Cardiac muscle cell (in vitro differentiated cells and primary cell): ENCODE measurements at regions not wholly inside any gene's neighbourhood (a gene's known extent, or its start where the extent isn't known, plus 50 kb on each side); places are given as distances from the start of the nearest gene placed in this dataset.

Source experiments
- DNase-seq, 2 donors: peaks; one replicate each; pipeline versions ENCODE4 v3.0.0 to v3.0.0-alpha.2; 2010 to 2017; ENCODE audit warnings: low read depth in 1 of 2, low spot score in 1 of 2
- H3K27ac ChIP-seq: fragments of 200-600 bp; sonication (generic); 2 replicates; pipeline ENCODE4 v1.5.1; 2016
- H3K27me3 ChIP-seq: fragments of 200-600 bp; sonication (generic); 2 replicates; pipeline ENCODE4 v1.6.0; 2016; ENCODE audit warnings: control low read depth
- H3K36me3 ChIP-seq: fragments of 200-600 bp; sonication (generic); 2 replicates; pipeline ENCODE4 v1.5.1; 2016; ENCODE audit warnings: control low read depth
- H3K4me1 ChIP-seq: fragments of 200-600 bp; sonication (generic); 2 replicates; pipeline ENCODE4 v1.8.1; 2017; ENCODE audit warnings: low read depth, mild to moderate bottlenecking, mixed run types
- H3K4me3 ChIP-seq: fragments of 200-600 bp; sonication (generic); 2 replicates; pipeline ENCODE4 v1.5.1; 2016; ENCODE audit warnings: mild to moderate bottlenecking
- H3K9me3 ChIP-seq: fragments of 200-600 bp; sonication (generic); 2 replicates; pipeline ENCODE4 v1.5.1; 2017; ENCODE audit warnings: low read depth, mild to moderate bottlenecking, control low read depth
- CTCF ChIP-seq: IDR thresholded peaks from 2 replicates; pipeline ENCODE4 v1.5.1; 2012; ENCODE audit warnings: low read depth, mild to moderate bottlenecking, low read length

GRCh38 chr5:2185646-2186471 is 303.1 kb upstream of the IRX4 start:
- H3K27me3 ChIP-seq, result no peaks in the 10 kb centered on the region

GRCh38 chr5:2184563-2185540 is 302.1 kb upstream of the IRX4 start:
- Histone ChIP-seq H3K36me3 (no peaks in the 10 kb centered on the region), H3K27me3 (no peaks in the 10 kb centered on the region), H3K4me3 (no peak overlapping the region), H3K4me1 (no peaks in the 10 kb centered on the region), H3K9me3 (no peaks in the 10 kb centered on the region), H3K27ac (no peak overlapping the region)
- TF ChIP-seq CTCF, result no peak
- no peak for DNase-seq

More at GRCh38 chr5:2185646-2186471, 303.1 kb upstream of the IRX4 start:
- no peaks in the 10 kb centered on the region for H3K9me3 ChIP-seq
- no peak for DNase-seq
- H3K27ac ChIP-seq, result no peak overlapping the region
- H3K36me3 ChIP-seq, result no peaks in the 10 kb centered on the region
- no peaks in the 10 kb centered on the region for H3K4me1 ChIP-seq
- TF ChIP-seq CTCF, result no peak
- H3K4me3 ChIP-seq, result no peak overlapping the region

DNA sequence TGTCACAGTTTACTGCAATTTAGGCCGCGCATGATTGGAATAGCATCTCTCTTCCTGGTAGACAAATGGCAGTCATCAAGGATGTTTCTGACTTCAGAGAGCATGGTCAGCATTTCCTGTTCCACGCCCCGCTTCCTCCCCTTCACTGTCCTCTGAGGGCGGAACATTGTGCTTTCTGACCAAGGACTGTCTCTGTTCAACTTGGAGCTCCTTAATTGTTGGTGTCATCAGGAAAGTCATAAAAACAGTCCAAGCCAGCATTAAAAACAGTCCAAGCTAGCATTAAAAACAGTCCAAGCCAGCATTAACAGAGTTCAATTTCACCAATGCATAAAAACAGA is 301.3 kb upstream of the IRX4 start:
- Histone ChIP-seq H3K27ac (no peak overlapping the region), H3K4me1 (no peaks in the 10 kb centered on the region), H3K4me3 (no peak overlapping the region), H3K9me3 (no peaks in the 10 kb centered on the region), H3K27me3 (no peaks in the 10 kb centered on the region), H3K36me3 (no peaks in the 10 kb centered on the region)
- no peak for TF ChIP-seq CTCF
- DNase-seq, result no peak

DNA sequence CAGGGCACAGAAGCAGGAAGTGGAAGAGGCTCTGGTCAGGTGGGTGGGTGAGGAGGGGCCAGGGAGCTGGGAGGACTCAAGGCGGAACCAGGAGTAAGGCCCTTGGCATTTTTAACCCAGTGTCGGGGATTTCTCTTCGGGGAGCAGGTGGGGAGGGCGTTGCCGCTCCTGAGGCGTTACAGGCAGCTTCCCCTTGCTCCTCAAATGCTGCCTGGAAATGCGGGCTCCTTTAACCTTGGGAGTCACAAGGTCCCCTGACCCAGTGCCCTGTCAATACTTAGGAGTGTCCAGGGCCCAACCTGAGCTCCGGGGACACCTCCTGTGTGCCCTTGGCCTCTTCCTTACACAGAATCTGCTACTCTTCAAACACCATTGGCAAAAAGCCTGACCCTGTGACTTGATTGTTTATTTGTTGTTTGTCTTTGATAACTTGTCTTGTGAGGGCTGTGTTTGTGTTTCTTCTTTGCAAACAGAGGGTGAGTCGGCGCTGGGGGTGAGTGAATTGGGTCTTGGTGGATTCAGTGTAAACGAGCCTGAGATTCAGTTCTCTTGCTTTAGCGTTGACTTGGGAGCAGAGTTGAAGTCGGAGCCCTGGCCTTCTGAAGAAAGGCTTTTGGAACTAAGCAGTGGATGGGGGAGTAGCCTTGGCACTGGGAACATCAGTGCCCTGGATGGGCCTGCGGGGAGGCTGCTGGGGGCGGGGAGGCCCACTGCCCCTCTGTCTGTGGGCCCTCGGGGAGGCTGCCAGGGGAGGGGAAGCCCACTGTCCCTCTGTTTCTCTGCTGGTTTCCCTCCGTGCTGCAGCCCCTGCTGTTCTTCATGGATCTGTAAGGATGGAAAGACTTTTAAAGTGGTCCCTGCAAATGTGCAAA is 300.7 kb upstream of the IRX4 start:
- Histone ChIP-seq H3K27ac (no peak overlapping the region), H3K9me3 (no peaks in the 10 kb centered on the region), H3K36me3 (no peaks in the 10 kb centered on the region), H3K4me3 (no peak overlapping the region), H3K27me3 (no peaks in the 10 kb centered on the region), H3K4me1 (no peaks in the 10 kb centered on the region)
- TF ChIP-seq CTCF, result no peak
- DNase-seq, result no peak

- Histone ChIP-seq H3K4me3 (no peak overlapping the region), H3K4me1 (no peaks in the 10 kb centered on the region), H3K27me3 (no peaks in the 10 kb centered on the region), H3K27ac (no peak overlapping the region), H3K36me3 (no peaks in the 10 kb centered on the region), H3K9me3 (no peaks in the 10 kb centered on the region)
- DNase-seq, result no peak
- no peak for TF ChIP-seq CTCF
Observed at GRCh38 chr5:2182020-2182419, 299.3 kb upstream of the IRX4 start.
